ENCODE measurements at regions not wholly inside any gene's neighbourhood (a gene's known extent, or its start where the extent isn't known, plus 50 kb on each side); places are given as distances from the start of the nearest gene placed in this dataset.

DNA sequence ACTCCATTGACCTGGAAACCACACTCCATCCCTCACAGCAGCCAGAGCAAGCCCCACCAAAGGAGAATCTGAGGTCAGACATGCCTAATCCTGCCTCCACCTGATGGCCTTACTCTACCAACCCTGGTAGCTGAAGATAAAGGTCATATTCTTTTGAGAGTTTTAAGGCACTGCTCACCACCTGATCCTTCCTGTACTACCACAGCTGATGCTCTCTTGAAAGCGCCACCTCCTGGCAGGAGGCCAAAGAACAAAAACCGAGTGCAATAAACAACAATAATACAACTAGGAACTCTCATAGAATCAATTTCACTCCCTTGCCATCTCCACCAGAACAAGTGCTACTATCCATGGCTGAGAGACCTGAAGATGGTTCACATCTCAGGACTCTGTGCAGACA is 301.6 kb downstream of the NAF1 start:
- TF ChIP-seq YY1 (IDR thresholded peaks at IDR 0.05; ENCODE audit: insufficient read depth, insufficient read length): no peak
- no peak for TF ChIP-seq SUZ12 (IDR thresholded peaks at IDR 0.05; ENCODE audit: extremely low read depth, insufficient read depth, insufficient read length)
- TF ChIP-seq ZNF274 (IDR thresholded peaks at IDR 0.05; ENCODE audit: low read depth, low read length): no peak

All from NT2/D1 (cell line).